Neural progenitor cell (in vitro differentiated cells): ENCODE measurements at regions not wholly inside any gene's neighbourhood (a gene's known extent, or its start where the extent isn't known, plus 50 kb on each side); places are given as distances from the start of the nearest gene placed in this dataset.

Source experiments
- CTCF ChIP-seq: fragments of 200-600 bp; sonication (generic); IDR thresholded peaks from 2 replicates; pipeline ENCODE4 v1.5.1; 2017; ENCODE audit warnings: antibody characterized with exemption, mild to moderate bottlenecking
- EZH2 ChIP-seq: fragments of 200-600 bp; sonication (generic); IDR thresholded peaks from 2 replicates; pipeline ENCODE4 v1.6.1; 2017; ENCODE audit warnings: antibody characterized with exemption, mild to moderate bottlenecking, moderate library complexity
- EZH2phosphoT487 ChIP-seq: fragments of 200-600 bp; sonication (generic); IDR thresholded peaks from 2 replicates; pipeline ENCODE4 v1.6.1; 2017; ENCODE audit warnings: antibody characterized with exemption

GRCh38 chr6:112522587-112522986, 175.5 kb downstream of the RFPL4B start:
- no peak for TF ChIP-seq EZH2
- no peak for TF ChIP-seq CTCF
- TF ChIP-seq EZH2phosphoT487 = no peak
